ENCODE measurements at regions not wholly inside any gene's neighbourhood (a gene's known extent, or its start where the extent isn't known, plus 50 kb on each side); places are given as distances from the start of the nearest gene placed in this dataset.

- no TSS peak for BruUV-seq (replicated peaks)
- no peaks in the 10 kb centered on the region for H3K9me3 ChIP-seq (ENCODE audit: low read length)
- no peaks in the 10 kb centered on the region for H3K9me2 ChIP-seq (ENCODE audit: insufficient read depth, low read length)
- no peaks in the 10 kb centered on the region for H4K20me1 ChIP-seq (ENCODE audit: insufficient read depth, low read length)
- no peaks in the 10 kb centered on the region for H3K79me2 ChIP-seq (ENCODE audit: insufficient read depth, low read depth, low read length)
- no peak overlapping the region for H3K27ac ChIP-seq (ENCODE audit: low read depth, low read length, poor library complexity, severe bottlenecking)
- ChIA-PET CTCF (ENCODE audit: unreplicated experiment) (interaction anchor here (0.6 kb wide), 1 partner anchor 43 kb away, joined by 3 read pairs; no protein-coding TSS in a partner anchor), POLR2A (no interaction called here)
- H3K4me2 ChIP-seq (ENCODE audit: low read length), result no peak overlapping the region
- no peaks in the 10 kb centered on the region for H3K4me1 ChIP-seq (ENCODE audit: insufficient read depth, low read length, poor library complexity, severe bottlenecking)
- no peak for TF ChIP-seq EZH2phosphoT487 (IDR thresholded peaks at IDR 0.05; ENCODE audit: borderline replicate concordance, low read depth, low read length)
- no peak for TF ChIP-seq CTCF (conservative IDR thresholded peaks at IDR 0.05; ENCODE audit: low read length)
- no peak overlapping the region for H3K4me3 ChIP-seq (ENCODE audit: low read depth, low read length, poor library complexity, severe bottlenecking)
- intact Hi-C loops (cut with micrococcal nuclease; ENCODE audit: unreplicated experiment), result no loop called here
- no peaks in the 10 kb centered on the region for H3K36me3 ChIP-seq (ENCODE audit: insufficient read depth, low read length)
- no peak for DNase-seq (ENCODE audit: low spot score)
- H2AFZ ChIP-seq (ENCODE audit: low read length), result no peak overlapping the region
Observed at GRCh38 chr17:57186226-57187019, 69.9 kb upstream of the MSI2 start.

- Histone ChIP-seq H3K9me2 (ENCODE audit: insufficient read depth, low read length) (no peaks in the 10 kb centered on the region), H3K27ac (ENCODE audit: low read depth, low read length, poor library complexity, severe bottlenecking) (no peak overlapping the region), H3K4me1 (ENCODE audit: insufficient read depth, low read length, poor library complexity, severe bottlenecking) (no peaks in the 10 kb centered on the region), H3K9me3 (ENCODE audit: low read length) (no peaks in the 10 kb centered on the region), H3K4me3 (ENCODE audit: low read depth, low read length, poor library complexity, severe bottlenecking) (no peak overlapping the region), H2AFZ (ENCODE audit: low read length) (no peak overlapping the region), H4K20me1 (ENCODE audit: insufficient read depth, low read length) (no peaks in the 10 kb centered on the region), H3K36me3 (ENCODE audit: insufficient read depth, low read length) (no peaks in the 10 kb centered on the region), H3K4me2 (ENCODE audit: low read length) (no peak overlapping the region), H3K79me2 (ENCODE audit: insufficient read depth, low read depth, low read length) (no peaks in the 10 kb centered on the region)
- no TSS peak for BruUV-seq (replicated peaks)
- POLR2A ChIA-PET, result no interaction called here
- CTCF ChIA-PET (ENCODE audit: unreplicated experiment), result no interaction called here
- intact Hi-C loops (cut with micrococcal nuclease; ENCODE audit: unreplicated experiment), result no loop called here
- TF ChIP-seq EZH2phosphoT487 (IDR thresholded peaks at IDR 0.05; ENCODE audit: borderline replicate concordance, low read depth, low read length) (no peak), CTCF (conservative IDR thresholded peaks at IDR 0.05; ENCODE audit: low read length) (no peak)
- DNase-seq (ENCODE audit: low spot score), result no peak
Observed at GRCh38 chr17:57187391-57187790, 68.9 kb upstream of the MSI2 start.

- ChIA-PET POLR2A (no interaction called here), CTCF (ENCODE audit: unreplicated experiment) (no interaction called here)
- BruUV-seq (replicated peaks), result no TSS peak
- no peak overlapping the region for H3K27ac ChIP-seq (ENCODE audit: low read depth, low read length, poor library complexity, severe bottlenecking)
- DNase-seq (ENCODE audit: low spot score), result no peak
- no peaks in the 10 kb centered on the region; the same call in 1 of the 2 replicates for H3K9me3 ChIP-seq (ENCODE audit: low read length)
- H3K4me1 ChIP-seq (ENCODE audit: insufficient read depth, low read length, poor library complexity, severe bottlenecking), result no peaks in the 10 kb centered on the region
- TF ChIP-seq CTCF (conservative IDR thresholded peaks at IDR 0.05; ENCODE audit: low read length) (no peak), EZH2phosphoT487 (IDR thresholded peaks at IDR 0.05; ENCODE audit: borderline replicate concordance, low read depth, low read length) (no peak)
- intact Hi-C loops (cut with micrococcal nuclease; ENCODE audit: unreplicated experiment), result no loop called here
- H3K9me2 ChIP-seq (ENCODE audit: insufficient read depth, low read length), result no peaks in the 10 kb centered on the region
- H4K20me1 ChIP-seq (ENCODE audit: insufficient read depth, low read length), result no peaks in the 10 kb centered on the region
- no peaks in the 10 kb centered on the region for H3K36me3 ChIP-seq (ENCODE audit: insufficient read depth, low read length)
- no peak overlapping the region for H3K4me3 ChIP-seq (ENCODE audit: low read depth, low read length, poor library complexity, severe bottlenecking)
- no peak overlapping the region for H3K4me2 ChIP-seq (ENCODE audit: low read length)
- no peaks in the 10 kb centered on the region for H3K79me2 ChIP-seq (ENCODE audit: insufficient read depth, low read depth, low read length)
- no peak overlapping the region for H2AFZ ChIP-seq (ENCODE audit: low read length)
Observed at GRCh38 chr17:57195785-57196460, 60.4 kb upstream of the MSI2 start.
